Right atrium auricular region (tissue), 2 donors: ENCODE measurements at regions not wholly inside any gene's neighbourhood (a gene's known extent, or its start where the extent isn't known, plus 50 kb on each side); places are given as distances from the start of the nearest gene placed in this dataset.

Experiments
- DNase-seq: peaks from one replicate; pipeline ENCODE4 v3.0.0-alpha.2; 2019; ENCODE audit warnings: low spot score
- H3K27ac ChIP-seq, 2 donors: fragments of 200-600 bp; sonication (generic); 1 replicate in 1 of 2; 2 replicates in 1 of 2; pipeline ENCODE4 v1.5.1; 2016 to 2019
- H3K27me3 ChIP-seq, 2 donors: fragments of 200-600 bp; sonication (generic); one replicate each; pipeline versions ENCODE4 v1.5.1 to v1.6.0; 2017 to 2019
- H3K36me3 ChIP-seq: fragments of 200-600 bp; sonication (generic); one replicate; pipeline ENCODE4 v1.5.1; 2016
- H3K4me1 ChIP-seq, 2 donors: fragments of 200-600 bp; sonication (generic); one replicate each; pipeline versions ENCODE4 v1.5.1 to v1.6.0; 2017 to 2019
- H3K4me3 ChIP-seq, 2 donors: fragments of 200-600 bp; sonication (generic); 1 replicate in 1 of 2; 2 replicates in 1 of 2; pipeline ENCODE4 v1.5.1; 2017 to 2019; ENCODE audit warnings: mild to moderate bottlenecking in 1 of 2, moderate library complexity in 1 of 2
- H3K9me3 ChIP-seq, 2 donors: fragments of 200-600 bp; sonication (generic); one replicate each; pipeline ENCODE4 v1.5.1; 2019
- CTCF ChIP-seq, 2 donors: fragments of 200-600 bp; sonication (generic); IDR thresholded peaks; one replicate each; pipeline ENCODE4 v1.5.1; 2019; ENCODE audit warnings: antibody characterized with exemption in 2 of 2

GRCh38 chr3:28978092-28978491 lies 302.8 kb upstream of the RBMS3 start:
- no peaks in the 10 kb centered on the region for H3K9me3 ChIP-seq
- no peaks in the 10 kb centered on the region for H3K36me3 ChIP-seq
- no peak for DNase-seq
- H3K27ac ChIP-seq = no peak overlapping the region
- no peak for TF ChIP-seq CTCF (IDR thresholded peaks at IDR 0.05)
- no peaks in the 10 kb centered on the region for H3K4me1 ChIP-seq
- H3K27me3 ChIP-seq = no peaks in the 10 kb centered on the region
- H3K4me3 ChIP-seq = no peak overlapping the region

- Histone ChIP-seq H3K36me3 (no peaks in the 10 kb centered on the region), H3K4me3 (no peak overlapping the region), H3K4me1 (no peaks in the 10 kb centered on the region), H3K9me3 (no peaks in the 10 kb centered on the region), H3K27me3 (no peaks in the 10 kb centered on the region), H3K27ac (no peak overlapping the region)
- no peak for DNase-seq
- no peak for TF ChIP-seq CTCF (IDR thresholded peaks at IDR 0.05)
Measured at GRCh38 chr3:28980131-28980530, 300.7 kb upstream of the RBMS3 start.

- Histone ChIP-seq H3K4me1 (no peaks in the 10 kb centered on the region), H3K27ac (no peak overlapping the region), H3K27me3 (no peaks in the 10 kb centered on the region), H3K9me3 (no peaks in the 10 kb centered on the region), H3K36me3 (no peaks in the 10 kb centered on the region), H3K4me3 (no peak overlapping the region)
- no peak for TF ChIP-seq CTCF (IDR thresholded peaks at IDR 0.05)
- DNase-seq = no peak
Measured at GRCh38 chr3:28980631-28981030, 300.2 kb upstream of the RBMS3 start.

- Histone ChIP-seq H3K9me3 (no peaks in the 10 kb centered on the region), H3K27ac (no peak overlapping the region), H3K4me3 (no peak overlapping the region), H3K36me3 (no peaks in the 10 kb centered on the region), H3K4me1 (no peaks in the 10 kb centered on the region), H3K27me3 (no peaks in the 10 kb centered on the region)
- no peak for TF ChIP-seq CTCF (IDR thresholded peaks at IDR 0.05)
- DNase-seq = no peak
Measured at GRCh38 chr3:28982906-28983305, 298.0 kb upstream of the RBMS3 start.

GRCh38 chr3:28986922-28987321 lies 293.9 kb upstream of the RBMS3 start:
- Histone ChIP-seq H3K4me3 (no peak overlapping the region), H3K9me3 (no peaks in the 10 kb centered on the region), H3K27me3 (no peaks in the 10 kb centered on the region), H3K27ac (no peak overlapping the region), H3K4me1 (no peaks in the 10 kb centered on the region), H3K36me3 (no peaks in the 10 kb centered on the region)
- no peak for DNase-seq
- TF ChIP-seq CTCF (IDR thresholded peaks at IDR 0.05) = no peak

GRCh38 chr3:28989646-28990089 lies 291.2 kb upstream of the RBMS3 start:
- no peaks in the 10 kb centered on the region for H3K4me1 ChIP-seq
- DNase-seq = no peak
- no peak overlapping the region for H3K27ac ChIP-seq
- H3K9me3 ChIP-seq = no peaks in the 10 kb centered on the region
- H3K4me3 ChIP-seq = no peak overlapping the region
- H3K36me3 ChIP-seq = no peaks in the 10 kb centered on the region
- H3K27me3 ChIP-seq = no peaks in the 10 kb centered on the region
- TF ChIP-seq CTCF (IDR thresholded peaks at IDR 0.05) = no peak
